ENCODE measurements at regions not wholly inside any gene's neighbourhood (a gene's known extent, or its start where the extent isn't known, plus 50 kb on each side); places are given as distances from the start of the nearest gene placed in this dataset.

- TF ChIP-seq EP300 (IDR thresholded peaks at IDR 0.05) (no peak), POLR2A (IDR thresholded peaks at IDR 0.05; ENCODE audit: low read length) (no peak)
These were observed 150.3 kb downstream of the TFCP2L1 start for GRCh38 chr2:121134728-121135127.
